WTC11 (cell line): ENCODE measurements at regions not wholly inside any gene's neighbourhood (a gene's known extent, or its start where the extent isn't known, plus 50 kb on each side); places are given as distances from the start of the nearest gene placed in this dataset.

Experiments
- ATF3 ChIP-seq: sonication (generic); formaldehyde crosslinking; conservative IDR thresholded peaks from 2 replicates; pipeline ENCODE4 v1.8.1; 2022; ENCODE audit warnings: mild to moderate bottlenecking, missing genetic modification reagents
- CBFB ChIP-seq: sonication (generic); formaldehyde crosslinking; IDR thresholded peaks from 2 replicates; pipeline ENCODE4 v1.8.1; 2022; ENCODE audit warnings: mild to moderate bottlenecking, low read depth, missing genetic modification reagents
- CTCF ChIP-seq: fragments of 200-600 bp; IDR thresholded peaks from 2 replicates; pipeline ENCODE4 v1.8.0; 2022; ENCODE audit warnings: antibody characterized with exemption
- MAX ChIP-seq: sonication (generic); formaldehyde crosslinking; IDR thresholded peaks from 2 replicates; pipeline ENCODE4 v1.8.0; 2022; ENCODE audit warnings: mild to moderate bottlenecking, missing genetic modification reagents
- NR3C1 ChIP-seq: sonication (generic); formaldehyde crosslinking; conservative IDR thresholded peaks from 2 replicates; pipeline ENCODE4 v1.8.1; 2023; ENCODE audit warnings: low read depth, mild to moderate bottlenecking, missing genetic modification reagents
- SMAD4 ChIP-seq: sonication (generic); formaldehyde crosslinking; IDR thresholded peaks from 2 replicates; pipeline ENCODE4 v1.8.0; 2022; ENCODE audit warnings: mild to moderate bottlenecking, missing genetic modification reagents
- ZMAT4 ChIP-seq: fragments of 250-450 bp; sonication (Bioruptor Pico); IDR thresholded peaks from 2 replicates; pipeline ENCODE4 v1.9.0; 2021; ENCODE audit warnings: mild to moderate bottlenecking
- ZNF512 ChIP-seq: sonication (generic); formaldehyde crosslinking; IDR thresholded peaks from 2 replicates; pipeline ENCODE4 v1.8.1; 2022; ENCODE audit warnings: missing genetic modification reagents, borderline replicate concordance

- no peak for TF ChIP-seq CTCF
- TF ChIP-seq MAX (CRISPR knock-in tag) = no peak
- TF ChIP-seq NR3C1 (CRISPR knock-in tag) = no peak
- no peak for TF ChIP-seq CBFB
- TF ChIP-seq SMAD4 (CRISPR knock-in tag) = no peak
- TF ChIP-seq ZNF512 (CRISPR knock-in tag) = no peak
- TF ChIP-seq ZMAT4 (CRISPR knock-in tag) = no peak
- TF ChIP-seq ATF3 (CRISPR knock-in tag) = no peak
Measured at GRCh38 chr2:19686439-19686838, 215.3 kb downstream of the TTC32 start.
